ENCODE measurements at regions not wholly inside any gene's neighbourhood (a gene's known extent, or its start where the extent isn't known, plus 50 kb on each side); places are given as distances from the start of the nearest gene placed in this dataset.

DNA sequence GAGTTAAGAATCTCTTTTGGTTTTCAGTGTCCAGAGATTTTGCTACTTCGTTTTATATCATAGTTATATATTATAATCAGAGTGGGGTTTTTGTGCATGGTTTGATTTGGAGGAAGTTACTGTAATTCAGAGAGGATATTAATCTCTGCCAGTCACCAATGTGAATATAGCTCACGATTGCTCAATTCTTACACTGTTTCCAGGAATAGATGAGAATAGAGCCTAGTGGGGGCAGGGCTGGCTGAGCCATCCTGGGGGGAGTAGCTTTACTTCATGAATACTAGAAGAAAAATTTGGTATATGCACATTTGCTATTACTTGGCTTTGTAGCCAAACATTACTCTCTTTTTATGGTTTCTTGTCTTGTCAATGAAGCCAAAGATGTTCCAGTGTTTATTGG, 60.9 kb upstream of the TRPC3 start:
- TF ChIP-seq, protein P1, sequence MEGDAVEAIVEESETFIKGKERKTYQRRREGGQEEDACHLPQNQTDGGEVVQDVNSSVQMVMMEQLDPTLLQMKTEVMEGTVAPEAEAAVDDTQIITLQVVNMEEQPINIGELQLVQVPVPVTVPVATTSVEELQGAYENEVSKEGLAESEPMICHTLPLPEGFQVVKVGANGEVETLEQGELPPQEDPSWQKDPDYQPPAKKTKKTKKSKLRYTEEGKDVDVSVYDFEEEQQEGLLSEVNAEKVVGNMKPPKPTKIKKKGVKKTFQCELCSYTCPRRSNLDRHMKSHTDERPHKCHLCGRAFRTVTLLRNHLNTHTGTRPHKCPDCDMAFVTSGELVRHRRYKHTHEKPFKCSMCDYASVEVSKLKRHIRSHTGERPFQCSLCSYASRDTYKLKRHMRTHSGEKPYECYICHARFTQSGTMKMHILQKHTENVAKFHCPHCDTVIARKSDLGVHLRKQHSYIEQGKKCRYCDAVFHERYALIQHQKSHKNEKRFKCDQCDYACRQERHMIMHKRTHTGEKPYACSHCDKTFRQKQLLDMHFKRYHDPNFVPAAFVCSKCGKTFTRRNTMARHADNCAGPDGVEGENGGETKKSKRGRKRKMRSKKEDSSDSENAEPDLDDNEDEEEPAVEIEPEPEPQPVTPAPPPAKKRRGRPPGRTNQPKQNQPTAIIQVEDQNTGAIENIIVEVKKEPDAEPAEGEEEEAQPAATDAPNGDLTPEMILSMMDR (IDR thresholded peaks at IDR 0.05; ENCODE audit: low read depth, low read length) = no peak
- TF ChIP-seq, protein P2, sequence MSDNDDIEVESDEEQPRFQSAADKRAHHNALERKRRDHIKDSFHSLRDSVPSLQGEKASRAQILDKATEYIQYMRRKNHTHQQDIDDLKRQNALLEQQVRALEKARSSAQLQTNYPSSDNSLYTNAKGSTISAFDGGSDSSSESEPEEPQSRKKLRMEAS (IDR thresholded peaks at IDR 0.05; ENCODE audit: low read depth, low read length) = no peak

Measured in NB4 (cell line).